ENCODE measurements at regions not wholly inside any gene's neighbourhood (a gene's known extent, or its start where the extent isn't known, plus 50 kb on each side); places are given as distances from the start of the nearest gene placed in this dataset.

GRCh38 chr18:2387588-2387987 lies 183.7 kb downstream of the METTL4 start:
- ChIA-PET CTCF (no interaction called here), POLR2A (no interaction called here)
- H3K4me1 ChIP-seq (ENCODE audit: control insufficient read depth in 1 of 2, insufficient read depth in 2 of 2, low read depth in 1 of 2, low read length in 1 of 2), result no peaks in the 10 kb centered on the region
- H3K36me3 ChIP-seq (replicated peaks in 1 of 2; ENCODE audit: control insufficient read depth in 1 of 2, insufficient read depth in 2 of 2, low read length in 1 of 2), result no peaks in the 10 kb centered on the region
- H2AFZ ChIP-seq (ENCODE audit: low read depth), result no peak overlapping the region
- H3K9me2 ChIP-seq, result peaks cover 3% of the 10 kb centered on the region; the same call in 1 of the 2 replicates
- no peak overlapping the region for H3K4me2 ChIP-seq
- DNase-seq, result no peak
- H3K9ac ChIP-seq, result no peak overlapping the region
- no peaks in the 10 kb centered on the region for H3K27me3 ChIP-seq (ENCODE audit: insufficient read depth)
- H3K79me2 ChIP-seq (ENCODE audit: insufficient read depth), result no peaks in the 10 kb centered on the region
- H3K4me3 ChIP-seq (ENCODE audit: low read depth in 2 of 2, low read length in 1 of 2), result no peak overlapping the region
- TF ChIP-seq CTCF (IDR thresholded peaks at IDR 0.05) (no peak), YY1 (IDR thresholded peaks at IDR 0.05; ENCODE audit: low read depth) (no peak), TEAD4 (IDR thresholded peaks at IDR 0.05; ENCODE audit: borderline replicate concordance, insufficient read depth) (no peak), FOXM1 (IDR thresholded peaks at IDR 0.05; ENCODE audit: low read depth) (no peak), RXRA (IDR thresholded peaks at IDR 0.05; ENCODE audit: borderline replicate concordance, low read depth) (no peak), CHD2 (IDR thresholded peaks at IDR 0.05; ENCODE audit: low read length, partially characterized antibody) (no peak), MXI1 (IDR thresholded peaks at IDR 0.05; ENCODE audit: low read depth, low read length) (no peak), IRF3 (IDR thresholded peaks at IDR 0.05; ENCODE audit: low read depth, low read length) (no peak), MEF2A (IDR thresholded peaks at IDR 0.05; ENCODE audit: borderline replicate concordance, low read depth) (no peak)
- no peaks in the 10 kb centered on the region for H3F3A ChIP-seq (replicated peaks; ENCODE audit: insufficient read depth)
- H4K20me1 ChIP-seq (ENCODE audit: insufficient read depth), result no peaks in the 10 kb centered on the region
- H3K27ac ChIP-seq (ENCODE audit: low read depth in 2 of 2, low read length in 1 of 2), result no peak overlapping the region
- H3K9me3 ChIP-seq, result peaks cover 28% of the 10 kb centered on the region

GRCh38 chr18:2390158-2390557 lies 181.1 kb downstream of the METTL4 start:
- H3K9me2 ChIP-seq, result peaks cover 3% of the 10 kb centered on the region; the same call in 1 of the 2 replicates
- peaks cover 28% of the 10 kb centered on the region for H3K9me3 ChIP-seq
- POLR2A ChIA-PET, result no interaction called here
- no peak overlapping the region for H2AFZ ChIP-seq (ENCODE audit: low read depth)
- H3K79me2 ChIP-seq (ENCODE audit: insufficient read depth), result no peaks in the 10 kb centered on the region
- no peak overlapping the region for H3K4me2 ChIP-seq
- CTCF ChIA-PET, result no interaction called here
- H3K9ac ChIP-seq, result no peak overlapping the region
- no peaks in the 10 kb centered on the region for H4K20me1 ChIP-seq (ENCODE audit: insufficient read depth)
- no peaks in the 10 kb centered on the region for H3K4me1 ChIP-seq (ENCODE audit: control insufficient read depth in 1 of 2, insufficient read depth in 2 of 2, low read depth in 1 of 2, low read length in 1 of 2)
- H3K36me3 ChIP-seq (replicated peaks in 1 of 2; ENCODE audit: control insufficient read depth in 1 of 2, insufficient read depth in 2 of 2, low read length in 1 of 2), result peaks cover 0 to 7% of the 10 kb centered on the region in 2 experiments
- TF ChIP-seq RXRA (IDR thresholded peaks at IDR 0.05; ENCODE audit: borderline replicate concordance, low read depth), result no peak
- no peak for DNase-seq
- no peak overlapping the region for H3K4me3 ChIP-seq (ENCODE audit: low read depth in 2 of 2, low read length in 1 of 2)
- no peak overlapping the region for H3K27ac ChIP-seq (ENCODE audit: low read depth in 2 of 2, low read length in 1 of 2)
- no peaks in the 10 kb centered on the region for H3F3A ChIP-seq (replicated peaks; ENCODE audit: insufficient read depth)
- WGBS (ENCODE audit: low lambda C conversion rate), result 6% methylated on average over 1 of the region's 1 CpG
- no peaks in the 10 kb centered on the region for H3K27me3 ChIP-seq (ENCODE audit: insufficient read depth)

- no peak overlapping the region for H3K4me3 ChIP-seq (ENCODE audit: low read depth in 2 of 2, low read length in 1 of 2)
- H3K27ac ChIP-seq (ENCODE audit: low read depth in 2 of 2, low read length in 1 of 2), result no peak overlapping the region
- no peak for DNase-seq
- no peak overlapping the region for H3K4me2 ChIP-seq
- WGBS (ENCODE audit: low lambda C conversion rate), result 52% methylated on average over 6 of the region's 6 CpGs
- peaks cover 3% of the 10 kb centered on the region; the same call in 1 of the 2 replicates for H3K9me2 ChIP-seq
- ChIA-PET POLR2A (no interaction called here), CTCF (no interaction called here)
- no peak overlapping the region for H3K9ac ChIP-seq
- no peaks in the 10 kb centered on the region; a peak in 1 of 4 replicates for H3K4me1 ChIP-seq (ENCODE audit: control insufficient read depth in 1 of 2, insufficient read depth in 2 of 2, low read depth in 1 of 2, low read length in 1 of 2)
- H4K20me1 ChIP-seq (ENCODE audit: insufficient read depth), result no peaks in the 10 kb centered on the region
- no peaks in the 10 kb centered on the region for H3K27me3 ChIP-seq (ENCODE audit: insufficient read depth)
- no peaks in the 10 kb centered on the region for H3F3A ChIP-seq (replicated peaks; ENCODE audit: insufficient read depth)
- no peak overlapping the region for H2AFZ ChIP-seq (ENCODE audit: low read depth)
- TF ChIP-seq TCF12 (IDR thresholded peaks at IDR 0.05), result no peak
- no peak for TF ChIP-seq GATA2 (CRISPR knock-in tag; IDR thresholded peaks at IDR 0.05)
- TF ChIP-seq PBX3 (IDR thresholded peaks at IDR 0.05), result no peak
- no peak for TF ChIP-seq CTCF (IDR thresholded peaks at IDR 0.05)
- no peak for TF ChIP-seq ZBTB33 (IDR thresholded peaks at IDR 0.05; ENCODE audit: borderline replicate concordance, low read depth)
- peaks cover 0 to 7% of the 10 kb centered on the region in 2 experiments for H3K36me3 ChIP-seq (replicated peaks in 1 of 2; ENCODE audit: control insufficient read depth in 1 of 2, insufficient read depth in 2 of 2, low read length in 1 of 2)
- H3K9me3 ChIP-seq, result peaks cover 25% of the 10 kb centered on the region
- no peaks in the 10 kb centered on the region for H3K79me2 ChIP-seq (ENCODE audit: insufficient read depth)
Observed at GRCh38 chr18:2391470-2391869, 179.8 kb downstream of the METTL4 start.

Data from SK-N-SH (cell line).